Stimulated activated CD8-positive, alpha-beta memory T cell treated with anti-CD3 and anti-CD28 coated beads, Interleukin-4, amount 100 ng/mL, for 48 hours (primary cell): ENCODE measurements at regions not wholly inside any gene's neighbourhood (a gene's known extent, or its start where the extent isn't known, plus 50 kb on each side); places are given as distances from the start of the nearest gene placed in this dataset.
"Not testable (repeated sequence)": the region's sequence is repeated elsewhere in the genome, so short reads cannot be mapped to it uniquely, and the experiment has no call there.

ENCODE experiments used
- DNase-seq: peaks from one replicate; pipeline ENCODE4 v3.0.0-alpha.2; 2020

- DNase-seq = no peak
Measured at GRCh38 chr6:144936764-144937163, 651.6 kb downstream of the UTRN start.

DNA sequence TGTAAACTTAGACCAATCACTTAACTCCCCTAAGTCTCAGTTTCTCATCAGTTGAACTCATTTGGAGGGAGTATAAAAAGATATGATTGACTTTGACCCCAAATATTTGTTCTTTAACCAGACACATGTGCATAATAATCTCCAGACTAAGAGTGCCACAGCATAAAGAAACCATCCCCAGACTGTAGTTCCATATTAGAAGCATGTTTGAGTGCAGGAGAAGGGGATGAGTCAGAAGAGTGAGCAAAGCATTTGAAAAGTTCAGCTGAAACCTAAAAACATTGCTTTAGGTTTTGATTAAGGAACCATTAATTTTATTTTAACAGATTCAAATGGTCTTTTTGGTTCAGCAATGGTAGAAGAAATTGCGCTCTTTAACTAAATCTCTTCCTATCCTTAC, 654.8 kb downstream of the UTRN start:
- no peak for DNase-seq

DNA sequence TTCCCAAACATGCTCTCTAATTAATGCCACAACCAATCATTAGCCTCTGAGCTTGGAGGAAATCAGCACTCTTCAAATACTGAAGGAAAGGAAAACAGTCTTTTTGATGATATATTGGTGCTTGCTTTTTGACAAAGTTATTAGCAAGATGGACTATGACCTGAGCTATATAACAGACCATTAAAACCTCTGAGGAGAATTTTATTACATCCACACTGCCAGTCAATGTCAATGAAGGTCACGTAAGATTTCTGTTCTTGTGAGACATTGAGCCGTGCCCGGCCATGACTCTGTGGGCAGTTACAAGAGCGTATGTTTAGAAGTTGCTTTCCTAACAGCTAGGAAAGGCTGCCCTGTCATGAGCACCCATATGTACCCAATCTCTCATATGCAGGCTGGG, 659.0 kb downstream of the UTRN start:
- no peak for DNase-seq

DNA sequence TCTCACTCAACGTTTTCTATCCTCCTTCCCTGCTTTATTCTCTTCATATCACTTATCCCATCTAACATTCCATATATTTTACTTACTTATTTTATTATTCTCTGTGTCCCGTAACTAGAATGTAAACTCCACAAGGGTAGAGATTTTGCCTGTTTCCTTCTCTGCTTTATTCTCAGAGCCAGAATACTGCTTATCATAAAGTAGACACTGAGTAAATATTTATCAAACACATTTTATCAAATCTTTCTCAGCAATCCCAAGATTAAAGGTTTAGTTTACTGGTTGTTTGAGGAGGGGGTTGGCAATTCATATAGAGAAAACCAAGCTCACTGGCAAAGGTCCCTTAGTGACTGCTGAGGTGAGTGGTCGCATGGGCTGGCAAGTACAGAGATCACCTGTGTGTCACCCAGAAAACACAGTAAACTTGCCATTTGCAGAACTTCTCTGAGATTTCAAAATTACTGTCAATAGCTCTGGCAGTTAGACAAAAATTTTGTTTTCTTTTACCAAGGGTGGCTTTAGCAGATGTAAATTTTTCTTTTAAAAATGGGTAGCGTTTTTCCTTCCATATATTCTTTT, 662.4 kb downstream of the UTRN start:
- no peak for DNase-seq

DNA sequence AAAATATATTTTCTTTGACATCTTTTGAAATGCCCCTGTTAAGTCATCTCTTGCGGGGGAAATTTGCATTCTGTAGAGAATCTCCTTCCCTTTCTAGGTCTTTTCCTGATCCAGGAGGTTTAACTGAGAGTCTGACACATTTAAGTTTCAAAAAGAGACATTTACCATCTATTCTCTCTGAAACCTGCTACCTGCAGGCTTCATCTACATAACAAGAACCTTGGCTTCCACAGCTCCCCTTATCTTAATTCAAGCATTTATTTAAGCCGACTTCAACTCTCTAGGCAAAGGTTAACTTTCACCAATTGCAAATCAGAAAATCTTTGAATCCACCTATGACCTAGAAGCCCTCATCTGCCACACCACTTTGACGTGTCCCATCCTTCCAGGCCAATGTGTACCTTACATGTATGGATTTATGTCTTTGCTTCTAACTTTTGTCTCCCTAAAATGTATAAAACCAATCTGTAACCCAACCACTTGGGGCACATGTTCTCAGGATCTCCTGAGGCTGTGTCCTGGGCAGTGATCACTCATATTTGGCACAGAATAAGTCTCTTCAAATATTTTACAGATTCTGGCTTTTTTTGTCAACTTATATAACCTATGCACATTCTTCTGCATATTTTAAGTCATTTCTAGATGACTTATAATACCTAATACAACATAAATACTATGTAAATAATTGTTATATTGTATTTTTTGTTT, 666.7 kb downstream of the UTRN start:
- no peak for DNase-seq

GRCh38 chr6:144952456-144953240, 667.5 kb downstream of the UTRN start:
- DNase-seq = no peak

DNA sequence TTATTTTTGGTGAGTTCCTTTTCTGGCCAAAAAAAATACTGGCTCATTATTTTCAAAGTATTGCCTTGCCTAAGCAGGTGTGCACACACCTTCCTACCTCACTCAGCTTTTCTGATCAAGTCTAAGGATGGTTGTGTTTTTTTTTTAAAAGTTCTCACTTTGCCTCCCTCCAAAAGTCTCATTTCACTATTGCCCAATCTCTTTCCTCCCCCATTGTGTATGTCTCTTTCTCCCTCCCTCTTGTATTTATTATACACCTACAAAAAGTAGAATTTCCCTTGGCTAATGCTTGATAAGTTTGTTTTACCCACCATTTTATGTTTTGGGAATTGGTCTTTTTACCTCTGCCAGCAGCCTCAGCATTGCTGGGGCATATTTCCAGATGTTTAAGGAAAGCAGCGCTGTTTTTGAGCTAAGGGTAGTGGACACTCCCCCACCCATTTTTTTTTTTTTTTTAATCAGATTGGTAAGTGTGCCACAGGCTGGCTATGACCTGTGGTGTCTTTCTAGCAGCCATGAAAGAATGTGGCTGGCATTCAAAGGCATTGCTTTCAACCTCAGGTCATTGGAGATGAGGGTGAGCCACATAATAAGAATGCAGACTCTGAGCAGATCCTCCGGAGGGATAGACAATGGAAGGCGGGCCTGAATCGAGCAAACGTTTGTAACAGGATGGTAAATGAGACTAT, 668.6 kb downstream of the UTRN start:
- DNase-seq = no peak

GRCh38 chr6:144954241-144954556, 669.1 kb downstream of the UTRN start:
- no peak for DNase-seq

DNA sequence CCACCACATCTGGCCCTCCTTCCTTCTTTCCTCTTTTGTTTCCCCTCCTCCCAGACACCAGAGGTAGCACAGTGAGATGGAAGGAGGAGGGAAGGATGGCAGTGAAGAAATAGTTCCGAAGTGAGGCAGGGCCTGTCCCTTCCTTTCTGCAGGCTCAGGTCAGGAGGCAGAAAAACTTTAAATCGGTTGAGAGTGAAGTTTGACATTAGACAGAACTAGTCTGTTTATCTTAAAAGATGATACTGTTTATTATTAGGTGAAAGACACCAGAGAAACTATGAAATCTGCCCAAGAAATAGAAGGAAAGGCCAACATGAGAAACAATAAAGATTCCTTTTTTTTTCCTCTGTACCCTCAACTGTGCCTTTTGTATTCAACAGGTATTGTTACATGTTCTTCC, 670.3 kb downstream of the UTRN start:
- no peak for DNase-seq

DNA sequence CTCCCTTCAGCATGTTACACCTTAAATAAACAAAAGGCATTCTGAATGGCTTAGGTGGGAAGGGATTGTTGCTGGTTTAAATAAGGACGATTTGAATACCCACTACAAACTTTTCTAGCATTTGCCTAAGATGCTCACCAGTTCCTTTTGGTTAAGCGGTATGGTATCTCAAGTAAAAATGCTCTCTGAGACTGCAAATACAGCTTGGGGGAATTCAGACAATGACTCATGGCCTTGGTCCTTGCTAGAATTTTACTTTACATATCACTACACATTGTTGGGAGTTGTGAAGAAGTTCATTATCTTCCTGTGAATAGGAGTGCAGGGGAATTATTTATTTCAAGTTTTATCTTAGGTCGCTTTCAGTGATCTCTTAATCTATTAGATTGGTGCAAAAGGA, 670.7 kb downstream of the UTRN start:
- no peak for DNase-seq

DNA sequence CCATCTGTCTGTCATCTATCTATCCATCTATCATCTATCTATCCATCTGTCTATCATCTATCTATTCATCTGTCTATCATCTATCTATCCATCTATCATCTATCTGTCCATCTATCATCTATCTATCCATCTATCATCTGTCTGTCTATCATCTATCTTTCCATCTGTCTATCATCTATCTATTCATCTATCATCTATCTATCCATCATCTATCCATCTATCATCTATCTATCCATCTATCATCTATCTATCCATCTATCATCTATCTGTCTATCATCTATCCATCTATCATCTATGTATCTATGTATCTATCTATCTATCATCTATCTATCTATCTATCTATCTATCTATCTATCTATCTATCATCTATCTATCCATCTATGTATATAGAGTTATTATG, 671.6 kb downstream of the UTRN start:
- not testable (repeated sequence) for DNase-seq

DNA sequence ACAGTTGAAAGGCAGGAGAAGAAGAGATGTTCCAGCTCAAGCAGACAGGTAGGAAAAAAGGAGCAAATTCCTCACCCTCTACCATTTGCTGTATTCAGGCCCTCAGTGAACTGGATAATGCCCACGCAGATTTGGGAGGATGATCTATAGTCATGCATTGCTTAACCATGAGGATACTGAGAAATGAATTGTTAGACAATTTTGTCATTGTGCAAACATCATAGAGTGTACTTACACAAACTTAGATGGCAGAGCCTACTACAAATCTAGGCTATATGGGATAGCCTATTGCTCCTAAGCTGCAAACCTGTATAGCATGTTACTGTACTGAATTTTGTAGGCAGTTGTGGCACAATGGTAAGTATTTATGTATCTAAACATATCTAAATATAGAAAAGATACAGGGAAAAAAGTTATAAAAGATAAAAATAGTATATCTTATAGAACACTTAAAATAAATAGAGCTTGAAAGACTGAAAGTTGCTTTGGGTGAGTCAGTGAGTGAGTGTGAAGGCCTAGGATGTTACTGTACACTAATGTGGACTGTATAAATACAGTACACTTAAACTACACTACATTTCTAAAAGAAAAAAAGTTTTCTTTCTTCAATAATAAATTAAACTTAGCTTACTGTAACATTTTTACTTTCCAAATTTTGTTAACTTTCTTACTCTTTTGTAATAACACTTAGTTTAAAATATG, 672.3 kb downstream of the UTRN start:
- no peak for DNase-seq

DNA sequence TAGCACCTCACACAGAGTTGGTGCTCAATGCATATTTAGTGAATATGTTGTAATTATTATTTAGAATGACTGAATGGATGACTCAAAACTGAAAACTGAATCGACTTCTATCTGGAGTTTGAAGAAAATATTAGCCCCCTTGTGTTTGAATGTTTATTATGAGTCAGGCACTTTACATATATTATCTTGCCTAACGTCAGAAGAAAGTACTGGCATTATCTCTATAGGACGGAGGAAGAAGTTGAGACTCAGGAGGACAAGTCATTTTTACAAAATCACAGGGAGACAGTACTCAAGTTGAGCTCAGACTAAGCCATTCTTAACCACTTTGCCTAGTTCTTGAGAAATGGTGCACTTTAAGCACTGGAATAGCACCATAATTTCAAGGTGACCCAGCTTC, 684.0 kb downstream of the UTRN start:
- no peak for DNase-seq

DNA sequence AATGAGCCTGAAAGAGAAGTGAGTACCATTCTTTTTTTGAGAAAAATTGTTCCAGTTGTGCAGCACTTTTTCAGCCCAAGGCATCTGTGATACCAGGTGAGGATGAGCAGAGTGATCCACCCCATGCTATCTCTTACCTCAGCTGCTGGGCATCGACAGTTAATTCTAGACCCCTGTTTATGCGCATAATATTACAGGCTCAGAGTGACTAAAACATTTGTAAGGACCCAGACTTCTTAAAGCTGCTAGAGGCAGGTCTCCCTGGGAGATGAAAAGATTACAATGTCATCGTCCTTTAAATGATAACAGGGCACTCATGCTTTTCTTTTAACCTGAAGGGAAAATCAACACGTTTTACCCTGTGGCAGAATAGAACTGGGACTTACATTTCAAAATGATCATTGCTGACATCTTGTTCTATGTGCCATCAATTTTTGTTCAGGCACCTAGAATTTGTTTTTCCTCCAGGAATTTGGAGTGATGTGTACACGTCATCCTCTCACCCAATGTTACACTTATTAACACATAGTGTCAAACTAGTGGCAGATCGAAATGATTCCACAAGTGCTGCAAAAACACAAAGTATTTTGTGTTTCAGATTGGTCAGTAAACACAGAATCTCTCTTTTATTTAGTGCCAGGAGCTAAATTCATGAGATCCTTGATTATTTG, 684.6 kb downstream of the UTRN start:
- DNase-seq = no peak

DNA sequence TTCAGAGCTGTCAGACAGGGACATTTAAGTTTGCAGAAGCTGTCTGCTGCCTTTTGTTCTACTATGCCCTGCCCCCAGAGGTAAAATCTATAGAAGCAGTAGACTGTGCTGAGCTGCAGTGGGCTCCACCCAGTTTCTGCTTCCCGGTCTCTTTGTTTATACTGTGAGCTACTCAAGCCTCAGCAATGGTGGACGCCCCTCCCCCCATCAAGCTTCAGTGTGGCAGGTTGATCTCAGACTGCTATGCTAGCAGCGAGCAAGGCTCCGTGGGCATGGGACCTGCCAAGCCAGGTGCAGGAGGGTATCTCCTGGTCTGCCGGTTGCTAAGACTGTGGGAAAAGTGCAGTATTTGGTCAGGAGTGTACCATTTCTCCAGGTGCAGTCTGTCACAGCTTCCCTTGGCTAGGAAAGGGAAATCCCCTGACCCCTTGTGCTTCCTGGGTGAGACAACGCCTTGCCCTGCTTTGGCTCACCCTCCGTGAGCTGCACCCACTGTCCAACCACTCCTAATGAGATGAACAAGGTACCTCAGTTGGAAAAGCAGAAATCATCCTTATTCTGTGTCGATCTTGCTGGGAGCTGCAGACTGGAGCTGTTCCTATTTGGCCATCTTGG, 692.2 kb downstream of the UTRN start:
- DNase-seq = not testable (repeated sequence)

- no peak for DNase-seq
Measured at GRCh38 chr6:144978208-144978607, 693.1 kb downstream of the UTRN start.

GRCh38 chr6:144986271-144986670, 701.1 kb downstream of the UTRN start:
- no peak for DNase-seq

DNA sequence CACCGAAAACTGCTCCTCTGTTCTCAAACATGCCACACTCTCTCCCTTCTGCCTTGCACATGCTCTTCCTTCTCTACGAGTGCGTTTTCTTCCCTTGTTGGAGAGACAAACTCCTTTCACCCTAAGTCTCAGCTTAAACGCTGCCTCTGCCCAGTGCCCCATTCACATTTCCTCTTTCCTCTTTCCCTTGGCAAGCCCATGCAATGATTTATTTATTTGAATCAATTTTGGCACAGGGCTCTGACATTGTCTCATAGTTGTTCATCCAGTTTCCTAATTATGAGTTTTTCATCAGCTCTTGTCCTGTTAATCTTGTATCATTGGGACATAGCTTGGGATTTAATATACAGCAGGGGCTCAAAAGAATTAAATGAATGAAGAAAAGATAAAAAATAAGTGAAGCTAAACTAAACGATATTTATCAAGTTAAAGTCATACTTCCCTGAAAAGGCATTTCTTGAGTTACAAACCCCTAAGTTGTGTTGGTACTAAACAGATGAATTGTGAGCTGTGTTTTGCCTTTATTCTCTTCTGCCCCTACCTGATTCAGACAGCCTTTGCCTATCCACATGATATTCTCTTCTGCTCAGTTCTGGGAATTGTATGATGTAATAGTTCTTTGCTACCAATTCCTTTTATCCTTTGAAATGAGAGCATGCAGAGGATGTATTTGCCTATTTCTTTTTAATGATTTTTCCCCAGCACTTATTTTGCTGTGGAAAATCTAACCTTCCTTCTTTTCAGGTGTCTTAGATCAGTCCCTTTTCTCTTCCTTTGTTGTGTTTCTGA, 704.4 kb downstream of the UTRN start:
- no peak for DNase-seq

- DNase-seq = no peak
Measured at GRCh38 chr6:144990784-144991183, 705.6 kb downstream of the UTRN start.

GRCh38 chr6:144993870-144994269, 708.7 kb downstream of the UTRN start:
- DNase-seq = no peak

- no peak for DNase-seq
Measured at GRCh38 chr6:144997996-144998395, 712.9 kb downstream of the UTRN start.
